Erythroblast (primary cell): ENCODE measurements at regions not wholly inside any gene's neighbourhood (a gene's known extent, or its start where the extent isn't known, plus 50 kb on each side); places are given as distances from the start of the nearest gene placed in this dataset.

Source experiments
- DNase-seq, 2 experiments: peaks; one replicate each; lab custom pipeline; 2025; lab: John Stamatoyannopoulos, UW
- GATA1 ChIP-seq: IDR thresholded peaks from 2 replicates; pipeline ENCODE4 v1.6.1; 2011; ENCODE audit warnings: low read depth, mild to moderate bottlenecking, control low read depth, low read length, moderate library complexity
- POLR2A ChIP-seq: IDR thresholded peaks from 2 replicates; pipeline ENCODE4 v1.6.1; 2011; ENCODE audit warnings: mild to moderate bottlenecking, low read length

DNA sequence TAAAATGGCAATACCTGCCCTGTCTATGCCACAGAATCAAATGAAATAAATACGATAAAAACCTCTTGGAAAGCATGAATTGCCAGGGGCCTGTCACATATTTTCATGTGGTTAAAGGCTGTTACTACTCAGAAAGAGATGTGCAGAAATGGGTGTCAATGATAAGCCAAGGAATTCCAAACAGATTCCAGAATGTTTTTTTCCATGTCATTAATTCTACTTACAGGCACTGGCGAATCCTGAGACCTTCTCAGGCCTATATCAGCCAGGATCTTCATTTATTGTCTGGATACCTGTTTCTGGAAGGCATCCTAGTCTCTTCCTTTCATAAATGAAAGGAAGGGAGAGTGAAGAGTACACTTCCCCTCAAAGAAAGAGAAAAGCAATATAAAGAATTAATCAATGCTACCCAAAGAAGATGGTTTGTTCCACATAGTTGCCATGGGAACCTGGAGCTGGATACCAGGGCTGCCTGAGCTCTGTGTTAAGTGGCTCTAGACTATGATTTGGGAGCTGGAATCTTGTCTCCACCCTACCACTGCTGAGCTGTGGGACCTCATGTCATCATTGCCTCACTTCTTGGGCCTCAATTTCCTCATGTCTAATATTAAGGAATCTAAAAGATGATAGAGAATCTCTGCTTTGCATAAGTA is 335.1 kb upstream of the SKOR2 start:
- no peak for DNase-seq
- TF ChIP-seq POLR2A (no peak), GATA1 (no peak)

- peak in 1 of 2 experiments; percentile 23 for DNase-seq
- TF ChIP-seq GATA1 (no peak), POLR2A (no peak)
Observed at GRCh38 chr18:47585914-47586313, 334.5 kb upstream of the SKOR2 start.

DNA sequence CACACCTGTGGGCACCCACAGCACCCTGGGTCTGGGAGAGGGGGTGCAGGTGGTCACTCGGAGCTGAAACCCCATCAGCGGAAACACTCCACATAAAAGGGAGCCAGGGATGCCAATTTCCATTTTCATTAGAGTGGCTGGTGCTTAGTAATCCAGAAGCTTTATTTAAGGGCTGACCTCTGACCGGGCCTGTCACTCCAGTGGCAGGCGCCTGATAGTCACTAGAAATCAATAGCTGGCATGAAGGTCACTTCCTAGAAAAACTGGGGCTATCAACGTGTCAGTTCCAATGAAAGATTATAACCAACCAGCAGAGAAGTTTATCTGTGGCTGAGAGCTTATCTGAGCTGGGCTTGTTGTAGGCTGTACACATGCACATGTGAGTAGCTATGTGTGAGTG is 333.7 kb upstream of the SKOR2 start:
- no peak for TF ChIP-seq POLR2A
- no peak for TF ChIP-seq GATA1
- peak; percentile 35 to 81 for DNase-seq

DNA sequence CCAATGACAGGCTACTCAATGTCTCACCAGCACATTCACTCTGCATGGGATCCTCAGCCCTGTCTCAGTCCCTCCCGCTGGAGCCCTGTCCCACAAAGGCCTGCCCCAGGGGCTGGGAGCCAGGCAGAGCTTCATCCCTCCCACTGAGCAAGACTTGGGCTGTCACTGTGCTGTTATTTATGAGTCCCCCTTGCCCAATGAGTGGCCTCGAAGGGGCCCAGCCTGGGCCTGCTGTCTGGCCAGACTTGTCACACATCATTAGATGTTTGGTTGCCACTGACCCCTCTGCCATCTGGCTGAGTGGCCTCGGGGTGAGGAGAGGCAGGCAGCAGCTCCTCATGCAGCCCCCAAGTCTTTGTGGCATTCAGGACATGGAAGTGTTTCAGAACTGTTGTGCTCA is 330.6 kb upstream of the SKOR2 start:
- DNase-seq, result no peak
- no peak for TF ChIP-seq GATA1

GRCh38 chr18:47577520-47577919 is 326.1 kb upstream of the SKOR2 start:
- no peak for DNase-seq
- no peak for TF ChIP-seq GATA1
- TF ChIP-seq POLR2A, result no peak

DNA sequence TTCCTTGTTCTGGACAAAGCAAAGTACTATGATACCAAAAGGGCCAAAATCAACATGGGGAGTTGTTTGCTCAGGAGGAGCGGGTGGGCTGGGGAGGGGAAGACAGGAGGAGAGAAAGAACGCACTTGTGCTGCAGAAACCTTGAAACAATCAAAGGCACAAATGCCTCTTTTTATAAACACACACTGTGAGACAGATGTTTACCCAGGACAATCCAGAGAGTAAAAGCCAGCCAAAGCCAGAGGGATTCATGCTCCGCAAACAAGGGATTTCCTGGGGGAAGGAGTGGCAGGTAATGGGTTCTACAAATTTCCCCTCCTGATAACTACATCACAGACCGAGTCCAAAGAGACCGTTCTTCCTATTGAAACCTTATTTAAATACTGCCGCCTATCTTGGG is 323.5 kb upstream of the SKOR2 start:
- no peak for DNase-seq
- TF ChIP-seq POLR2A, result no peak
- no peak for TF ChIP-seq GATA1

DNA sequence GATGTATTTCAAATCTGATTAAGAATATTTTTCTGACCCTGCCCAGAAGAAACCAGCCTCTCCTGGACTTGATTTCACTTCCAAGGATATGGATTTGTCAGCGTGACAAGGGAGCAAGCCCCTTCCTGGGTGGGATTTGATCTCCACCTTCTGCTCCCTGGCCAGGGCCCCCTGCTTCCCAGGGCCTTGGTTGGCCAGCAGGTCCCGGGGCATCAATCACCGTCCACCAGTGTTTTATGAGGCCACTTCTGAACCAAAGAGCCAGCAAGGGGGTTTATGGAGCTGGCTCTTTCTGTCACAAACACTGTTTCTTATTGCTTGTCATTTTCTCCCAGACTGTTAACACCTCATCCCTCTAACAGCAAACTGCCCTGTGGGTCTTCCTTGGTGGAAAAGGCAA is 320.5 kb upstream of the SKOR2 start:
- no peak for DNase-seq
- TF ChIP-seq POLR2A (no peak), GATA1 (no peak)

GRCh38 chr18:47566809-47567208 is 315.3 kb upstream of the SKOR2 start:
- TF ChIP-seq POLR2A (no peak), GATA1 (no peak)
- DNase-seq, result no peak

GRCh38 chr18:47560723-47561715 is 309.6 kb upstream of the SKOR2 start:
- TF ChIP-seq GATA1, result no peak
- TF ChIP-seq POLR2A, result no peak

GRCh38 chr18:47558110-47558750 is 306.8 kb upstream of the SKOR2 start:
- DNase-seq, result no peak
- no peak for TF ChIP-seq POLR2A
- TF ChIP-seq GATA1, result no peak

More at GRCh38 chr18:47560723-47561715, 309.6 kb upstream of the SKOR2 start:
- no peak for DNase-seq

DNA sequence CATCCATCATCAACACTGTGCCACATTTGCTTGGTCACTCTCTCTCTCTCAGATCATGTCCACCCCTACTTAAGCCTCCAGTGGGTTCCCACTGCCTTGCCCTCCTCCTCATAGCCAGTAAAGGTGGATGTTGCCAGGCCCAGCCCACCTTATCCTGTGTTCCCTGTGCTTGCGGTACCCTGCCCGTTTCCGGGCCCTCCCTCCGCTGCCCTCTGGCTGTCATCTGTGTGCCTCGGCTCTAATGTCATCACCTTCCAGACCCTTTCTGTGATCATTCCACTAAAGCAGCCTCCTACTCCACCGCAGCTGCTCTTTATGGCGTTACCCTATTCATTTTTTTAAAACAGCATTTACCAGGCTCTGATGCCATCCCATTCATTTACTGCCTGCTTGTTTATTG is 305.7 kb upstream of the SKOR2 start:
- TF ChIP-seq POLR2A (no peak), GATA1 (no peak)
- no peak for DNase-seq

- TF ChIP-seq POLR2A (no peak), GATA1 (no peak)
- no peak for DNase-seq
Observed at GRCh38 chr18:47552783-47553182, 301.3 kb upstream of the SKOR2 start.

DNA sequence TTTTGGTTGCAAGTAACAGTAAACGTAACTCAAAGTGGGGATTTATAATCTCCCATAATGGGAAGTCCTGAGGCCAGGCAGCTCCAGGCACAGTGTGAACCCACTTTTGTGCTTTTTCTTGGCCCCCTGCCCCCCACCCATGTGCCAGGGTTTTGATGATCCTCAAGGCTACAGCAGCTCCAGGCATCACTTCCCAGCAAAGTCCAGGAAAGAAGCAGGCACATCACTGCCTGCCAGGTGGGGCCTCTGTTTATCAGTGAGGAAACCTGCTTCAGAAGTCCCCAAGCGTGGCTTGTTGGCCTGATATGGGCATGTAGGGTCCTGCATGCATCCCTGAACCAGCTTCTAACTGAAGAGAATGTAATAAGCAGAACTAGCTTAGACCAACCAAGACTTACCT is 299.2 kb upstream of the SKOR2 start:
- TF ChIP-seq POLR2A (no peak), GATA1 (no peak)
- DNase-seq, result no peak
